Frontal cortex (tissue), 4 donors: ENCODE measurements at regions not wholly inside any gene's neighbourhood (a gene's known extent, or its start where the extent isn't known, plus 50 kb on each side); places are given as distances from the start of the nearest gene placed in this dataset. TPM values are rescaled to one million over a fixed set of nuclear protein-coding genes. Genes with fewer than 3 reads are reported as not detected.

Experiments
- DNase-seq, 2 donors: peaks; one replicate each; pipeline ENCODE4 v3.0.0; 2012; ENCODE audit warnings: low spot score in 2 of 2
- FAIRE-seq: peaks from 2 replicates; lab custom pipeline; 2012; peaks lifted over from hg19 to GRCh38; lab: Jason Lieb, UNC
- small RNA-seq: library from RNA; depleted of rRNA; stranded (forward); fragments of <200 nt; gene quantifications from one replicate; pipeline ENCODE3, GENCODE V24; 2014
- donor health status: control.
- donor health status: control.
- donor health status: control.

GRCh38 chr13:77981281-77981881 lies 62.8 kb upstream of the EDNRB start:
- no peak for FAIRE-seq
- no peak for DNase-seq

GRCh38 chr13:77980592-77980991 lies 62.0 kb upstream of the EDNRB start:
- FAIRE-seq, result no peak
- DNase-seq, result no peak

GRCh38 chr13:77979721-77980385 lies 61.2 kb upstream of the EDNRB start:
- DNase-seq, result no peak
- no peak for FAIRE-seq

GRCh38 chr13:77975358-77976042 lies 56.9 kb upstream of the EDNRB start:
- no peak for DNase-seq
- FAIRE-seq, result no peak

GRCh38 chr13:77969299-77969698 lies 50.7 kb upstream of the EDNRB start:
- FAIRE-seq, result no peak
- no peak for DNase-seq

Small RNA genes in the stretch of these regions (small RNA-seq; reads per million reads assigned to genes)
- not detected for gene RNY3P3
